ENCODE measurements at regions not wholly inside any gene's neighbourhood (a gene's known extent, or its start where the extent isn't known, plus 50 kb on each side); places are given as distances from the start of the nearest gene placed in this dataset.

DNA sequence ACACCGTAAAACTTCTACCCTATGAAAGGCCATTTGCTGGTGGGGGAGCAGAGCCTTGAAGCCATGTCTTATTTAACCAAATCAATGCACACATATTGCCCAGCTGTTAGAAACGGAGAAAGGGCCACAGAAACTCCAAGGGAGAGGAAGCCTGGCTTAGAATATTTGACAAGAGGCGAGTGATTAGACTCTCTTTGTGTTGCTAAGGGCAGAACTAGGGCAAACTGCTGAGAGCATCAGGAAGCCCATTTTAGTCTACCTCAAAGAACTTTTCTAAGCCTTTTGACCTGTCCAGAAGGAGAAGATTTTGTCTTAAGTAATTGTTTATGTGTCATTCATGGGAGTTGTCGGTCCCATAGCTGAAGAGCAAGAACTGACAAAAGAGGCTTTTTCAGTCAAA lies 54.4 kb upstream of the CELF4 start:
- no peak for DNase-seq (ENCODE audit: low read depth in 2 of 2)

DNA sequence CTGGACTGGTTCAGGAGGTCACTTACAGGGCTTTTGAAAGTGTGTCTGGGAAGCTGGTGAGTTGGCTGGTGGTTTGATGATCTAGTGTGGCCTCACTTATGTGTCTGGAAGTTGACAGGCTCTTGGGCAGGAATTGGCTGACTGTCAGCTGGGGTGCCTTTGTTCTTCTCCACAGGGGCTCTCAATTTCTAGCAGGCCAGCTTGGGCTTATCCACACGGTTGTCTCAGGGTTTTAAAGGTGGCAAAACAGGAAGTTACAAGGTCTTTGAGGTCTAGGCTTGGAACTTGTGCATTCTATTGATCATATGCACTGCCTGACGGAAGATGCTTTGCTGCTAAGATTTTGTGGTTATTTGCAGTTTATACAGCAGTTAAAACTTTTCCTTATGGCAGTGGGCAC lies 52.0 kb upstream of the CELF4 start:
- DNase-seq (ENCODE audit: low read depth in 2 of 2), result no peak

Data from stimulated activated CD4-positive, alpha-beta T cell treated with anti-CD3 and anti-CD28 coated beads, Interleukin-1b, Interleukin-23, amount 100 ng/mL, for 4 hours (primary cell).